ENCODE measurements at regions not wholly inside any gene's neighbourhood (a gene's known extent, or its start where the extent isn't known, plus 50 kb on each side); places are given as distances from the start of the nearest gene placed in this dataset.

DNA sequence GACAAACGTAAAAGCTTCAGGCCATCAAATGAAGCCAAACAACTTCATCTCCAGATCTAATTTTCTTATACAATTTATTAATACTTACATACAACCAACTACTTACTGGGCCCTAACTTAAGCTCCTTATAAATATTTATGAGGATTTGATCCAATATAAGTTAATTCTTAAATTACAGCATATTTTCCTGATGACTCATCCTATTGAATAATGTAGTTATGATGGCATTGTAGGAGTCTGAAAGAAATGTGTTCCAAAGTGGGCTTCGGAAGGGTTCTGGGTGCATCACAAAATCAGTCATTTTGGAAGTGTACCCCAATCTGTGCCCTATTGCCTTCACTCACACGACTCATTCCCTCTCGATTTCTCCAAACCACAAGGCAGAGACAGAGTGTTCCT is 455.1 kb upstream of the CTSO start:
- TF ChIP-seq EZH2phosphoT487 (conservative IDR thresholded peaks at IDR 0.05; ENCODE audit: low read length) = no peak
- TF ChIP-seq, protein P1, sequence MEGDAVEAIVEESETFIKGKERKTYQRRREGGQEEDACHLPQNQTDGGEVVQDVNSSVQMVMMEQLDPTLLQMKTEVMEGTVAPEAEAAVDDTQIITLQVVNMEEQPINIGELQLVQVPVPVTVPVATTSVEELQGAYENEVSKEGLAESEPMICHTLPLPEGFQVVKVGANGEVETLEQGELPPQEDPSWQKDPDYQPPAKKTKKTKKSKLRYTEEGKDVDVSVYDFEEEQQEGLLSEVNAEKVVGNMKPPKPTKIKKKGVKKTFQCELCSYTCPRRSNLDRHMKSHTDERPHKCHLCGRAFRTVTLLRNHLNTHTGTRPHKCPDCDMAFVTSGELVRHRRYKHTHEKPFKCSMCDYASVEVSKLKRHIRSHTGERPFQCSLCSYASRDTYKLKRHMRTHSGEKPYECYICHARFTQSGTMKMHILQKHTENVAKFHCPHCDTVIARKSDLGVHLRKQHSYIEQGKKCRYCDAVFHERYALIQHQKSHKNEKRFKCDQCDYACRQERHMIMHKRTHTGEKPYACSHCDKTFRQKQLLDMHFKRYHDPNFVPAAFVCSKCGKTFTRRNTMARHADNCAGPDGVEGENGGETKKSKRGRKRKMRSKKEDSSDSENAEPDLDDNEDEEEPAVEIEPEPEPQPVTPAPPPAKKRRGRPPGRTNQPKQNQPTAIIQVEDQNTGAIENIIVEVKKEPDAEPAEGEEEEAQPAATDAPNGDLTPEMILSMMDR (IDR thresholded peaks at IDR 0.05; ENCODE audit: insufficient read depth, low read length, poor library complexity, severe bottlenecking) = no peak
